ENCODE measurements at regions not wholly inside any gene's neighbourhood (a gene's known extent, or its start where the extent isn't known, plus 50 kb on each side); places are given as distances from the start of the nearest gene placed in this dataset.

DNA sequence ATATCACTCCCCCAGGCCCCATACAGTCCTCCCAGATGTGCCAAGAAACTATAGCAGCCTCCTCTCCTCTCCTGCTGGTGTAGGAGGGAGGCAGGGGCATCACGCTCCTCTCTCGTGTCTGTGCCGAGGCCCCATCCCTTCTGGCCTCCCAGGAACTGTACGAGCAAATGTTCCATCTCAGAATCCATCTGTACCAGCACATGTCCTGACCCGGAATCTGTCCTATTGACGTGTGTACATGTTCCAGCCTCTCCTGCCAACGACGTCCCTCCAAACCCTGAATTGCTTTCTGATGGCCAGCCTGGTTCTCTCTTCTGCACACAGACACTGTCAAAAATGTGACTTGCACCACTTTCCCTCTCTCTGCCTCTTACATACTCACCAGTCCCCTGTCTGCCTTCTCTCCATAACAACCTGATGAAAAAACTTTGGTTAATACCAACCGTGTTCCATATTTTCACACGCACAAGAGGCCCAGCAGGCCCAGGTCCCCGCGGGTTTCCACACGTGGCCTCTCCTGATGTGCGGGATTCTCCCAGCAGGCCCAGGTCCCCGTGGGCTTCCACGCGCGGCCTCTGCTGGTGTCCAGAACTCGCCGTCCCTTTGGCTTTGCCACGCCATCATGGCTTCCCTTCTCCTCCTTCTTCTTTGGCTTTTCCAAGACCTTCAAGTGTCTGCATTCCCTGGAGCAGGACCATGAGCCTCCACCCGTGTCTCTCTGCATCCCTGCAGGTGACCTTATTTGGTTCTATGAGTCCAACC, 125.2 kb upstream of the THBS2 start:
- no peak for FAIRE-seq
- Histone ChIP-seq H3K9me3 (ENCODE audit: control insufficient read depth in 2 of 3, insufficient read depth in 1 of 3, low read length in 3 of 3) (peaks cover 0 to 12% (median 0%) of the 10 kb centered on the region in 3 donors), H3K4me3 (ENCODE audit: low read length in 3 of 3) (no peak overlapping the region), H3K4me1 (ENCODE audit: control insufficient read depth in 2 of 3, insufficient read depth in 2 of 3, low read depth in 1 of 3, low read length in 3 of 3) (no peaks in the 10 kb centered on the region), H3K36me3 (ENCODE audit: control insufficient read depth in 2 of 3, insufficient read depth in 3 of 3, low read length in 3 of 3) (no peaks in the 10 kb centered on the region), H3K27me3 (ENCODE audit: control insufficient read depth, insufficient read depth, low read length) (no peaks in the 10 kb centered on the region), H3K9ac (ENCODE audit: low read length in 3 of 3) (no peak overlapping the region), H3K27ac (ENCODE audit: low read depth in 2 of 2, low read length in 2 of 2) (no peak overlapping the region)
- no peak for TF ChIP-seq CTCF (IDR thresholded peaks at IDR 0.05; ENCODE audit: borderline replicate concordance, extremely low read depth, insufficient read depth)
- no peak for DNase-seq
- intact Hi-C loops (cut with DNase I): no loop called here

DNA sequence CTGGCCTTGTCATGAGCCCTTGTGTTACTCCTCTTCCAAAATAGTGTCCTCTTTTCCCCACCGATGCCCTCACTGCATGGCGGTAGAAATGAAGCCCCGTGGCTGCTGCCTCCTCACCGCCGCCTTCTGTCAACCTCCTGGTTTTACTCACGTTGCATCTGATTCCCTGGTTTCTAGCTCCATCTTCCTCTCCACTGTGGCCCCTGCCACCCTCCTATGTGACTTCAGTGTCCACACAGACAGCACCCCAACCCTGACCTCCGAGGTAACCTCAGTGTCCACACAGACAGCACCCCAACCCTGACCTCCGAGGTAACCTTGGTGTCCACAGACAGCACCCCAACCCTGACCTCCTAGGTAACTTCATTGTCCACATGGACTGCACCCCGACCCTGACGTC, 122.8 kb upstream of the THBS2 start:
- no peaks in the 10 kb centered on the region for H3K4me1 ChIP-seq (ENCODE audit: control insufficient read depth in 2 of 3, insufficient read depth in 2 of 3, low read depth in 1 of 3, low read length in 3 of 3)
- DNase-seq (no peak), FAIRE-seq (no peak)
- no peak for TF ChIP-seq CTCF (IDR thresholded peaks at IDR 0.05; ENCODE audit: borderline replicate concordance, extremely low read depth, insufficient read depth)
- H3K9me3 ChIP-seq (ENCODE audit: control insufficient read depth in 2 of 3, insufficient read depth in 1 of 3, low read length in 3 of 3): peaks cover 0 to 10% (median 0%) of the 10 kb centered on the region in 3 donors
- no peak overlapping the region for H3K9ac ChIP-seq (ENCODE audit: low read length in 3 of 3)
- no peaks in the 10 kb centered on the region for H3K36me3 ChIP-seq (ENCODE audit: control insufficient read depth in 2 of 3, insufficient read depth in 3 of 3, low read length in 3 of 3)
- H3K4me3 ChIP-seq (ENCODE audit: low read length in 3 of 3): no peak overlapping the region
- intact Hi-C loops (cut with DNase I): no loop called here
- no peak overlapping the region for H3K27ac ChIP-seq (ENCODE audit: low read depth in 2 of 2, low read length in 2 of 2)
- H3K27me3 ChIP-seq (ENCODE audit: control insufficient read depth, insufficient read depth, low read length): no peaks in the 10 kb centered on the region

- H3K36me3 ChIP-seq (ENCODE audit: control insufficient read depth in 2 of 3, insufficient read depth in 3 of 3, low read length in 3 of 3): no peaks in the 10 kb centered on the region
- TF ChIP-seq CTCF (IDR thresholded peaks at IDR 0.05; ENCODE audit: borderline replicate concordance, extremely low read depth, insufficient read depth): no peak
- peaks cover 0 to 10% (median 0%) of the 10 kb centered on the region in 3 donors for H3K9me3 ChIP-seq (ENCODE audit: control insufficient read depth in 2 of 3, insufficient read depth in 1 of 3, low read length in 3 of 3)
Observed at GRCh38 chr6:169372589-169372988, 118.9 kb upstream of the THBS2 start.

More at GRCh38 chr6:169372589-169372988, 118.9 kb upstream of the THBS2 start:
- no peaks in the 10 kb centered on the region for H3K27me3 ChIP-seq (ENCODE audit: control insufficient read depth, insufficient read depth, low read length)
- no peak overlapping the region for H3K9ac ChIP-seq (ENCODE audit: low read length in 3 of 3)
- H3K4me3 ChIP-seq (ENCODE audit: low read length in 3 of 3): no peak overlapping the region
- no peak overlapping the region for H3K27ac ChIP-seq (ENCODE audit: low read depth in 2 of 2, low read length in 2 of 2)
- no peak for FAIRE-seq
- no peaks in the 10 kb centered on the region for H3K4me1 ChIP-seq (ENCODE audit: control insufficient read depth in 2 of 3, insufficient read depth in 2 of 3, low read depth in 1 of 3, low read length in 3 of 3)
- no peak for DNase-seq
- intact Hi-C loops (cut with DNase I): no loop called here

All from kidney (tissue), 13 donors.